ENCODE measurements at regions not wholly inside any gene's neighbourhood (a gene's known extent, or its start where the extent isn't known, plus 50 kb on each side); places are given as distances from the start of the nearest gene placed in this dataset.
"Not testable (repeated sequence)": the region's sequence is repeated elsewhere in the genome, so short reads cannot be mapped to it uniquely, and the experiment has no call there.

DNA sequence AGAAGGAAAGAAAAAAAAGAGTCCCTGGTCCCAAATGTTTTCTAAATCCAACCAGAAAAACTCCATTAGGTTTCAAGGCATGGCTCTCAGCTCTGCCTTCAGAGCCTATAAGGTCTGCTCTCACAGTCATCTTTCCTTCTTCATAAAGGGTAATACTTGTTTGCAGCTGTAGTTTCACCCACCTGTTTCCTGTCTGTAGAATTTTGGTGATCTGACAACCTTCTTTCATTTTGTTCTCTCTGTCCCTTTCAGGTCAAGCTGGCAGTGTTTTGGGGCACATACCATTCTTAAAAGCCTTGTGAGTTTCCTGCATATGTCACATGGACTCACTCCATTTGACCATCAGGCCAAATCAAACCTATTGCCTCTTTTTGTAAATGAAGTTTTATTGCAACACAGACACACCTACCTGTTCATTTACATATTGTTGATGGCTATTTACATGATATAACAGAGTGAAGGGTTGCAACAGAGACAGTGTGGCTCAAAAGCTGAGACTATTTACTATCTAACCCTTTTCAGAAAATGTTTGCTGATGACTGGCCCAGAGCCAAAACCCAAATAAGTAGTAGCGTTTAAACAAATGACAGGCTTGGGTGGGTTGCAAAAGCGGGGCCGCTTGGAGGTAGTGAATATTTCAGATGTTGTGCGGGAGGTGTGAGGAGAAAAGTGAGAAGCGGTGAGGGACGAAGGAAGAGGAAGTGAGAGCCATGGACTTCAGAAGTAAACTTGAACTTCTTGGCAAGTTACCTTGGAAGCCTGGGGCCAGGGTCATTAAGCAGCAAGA is 292.7 kb upstream of the PROK2 start:
- no peak for TF ChIP-seq CTCF (IDR thresholded peaks at IDR 0.05; ENCODE audit: borderline replicate concordance, insufficient read depth, low read depth, low read length)
- H3K4me3 ChIP-seq (ENCODE audit: low read depth, low read length) = no peak overlapping the region

DNA sequence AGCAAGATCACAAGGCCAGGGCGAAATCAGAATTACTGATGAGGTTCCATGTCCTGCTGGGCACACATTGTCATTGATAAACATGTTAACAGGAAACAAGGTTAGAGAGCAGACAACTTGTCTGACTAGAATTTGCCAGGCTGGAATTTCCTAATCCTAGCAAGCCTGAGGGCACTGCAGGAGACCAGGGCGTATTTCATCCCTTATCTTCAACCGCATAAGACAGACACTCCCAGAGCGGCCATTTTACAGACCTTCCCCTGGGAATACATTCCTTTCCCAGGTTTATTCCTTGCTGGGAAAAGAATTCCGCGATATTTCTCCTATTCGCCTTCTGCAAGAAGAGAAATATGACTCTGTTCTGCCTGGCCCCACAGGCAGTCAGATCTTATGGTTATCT is 290.9 kb upstream of the PROK2 start:
- not testable (repeated sequence) for H3K4me3 ChIP-seq (ENCODE audit: low read depth, low read length)

- no peak overlapping the region for H3K4me3 ChIP-seq (ENCODE audit: low read depth, low read length)
- TF ChIP-seq CTCF (IDR thresholded peaks at IDR 0.05; ENCODE audit: borderline replicate concordance, insufficient read depth, low read depth, low read length) = no peak
Measured at GRCh38 chr3:72071624-72072023, 286.7 kb upstream of the PROK2 start.

DNA sequence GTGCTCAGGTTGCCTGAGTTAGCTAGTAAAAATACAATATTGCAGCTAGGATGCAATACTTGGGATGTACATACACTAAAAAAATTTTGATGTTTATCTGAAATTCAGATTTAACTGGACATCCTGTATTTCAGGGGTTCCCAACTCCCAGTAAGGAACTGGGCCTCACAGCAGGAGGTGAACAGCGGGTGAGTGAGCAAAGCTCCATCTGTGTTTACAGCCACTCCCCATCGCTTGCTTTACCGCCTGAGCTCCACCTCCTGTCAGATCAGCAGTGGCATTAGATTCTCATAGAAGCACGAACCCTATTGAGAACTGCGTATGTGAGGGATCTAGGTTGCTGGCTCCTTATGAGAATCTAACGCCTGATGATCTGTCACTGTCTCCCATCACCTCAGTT is 285.1 kb upstream of the PROK2 start:
- no peak overlapping the region for H3K4me3 ChIP-seq (ENCODE audit: low read depth, low read length)
- no peak for TF ChIP-seq CTCF (IDR thresholded peaks at IDR 0.05; ENCODE audit: borderline replicate concordance, insufficient read depth, low read depth, low read length)

DNA sequence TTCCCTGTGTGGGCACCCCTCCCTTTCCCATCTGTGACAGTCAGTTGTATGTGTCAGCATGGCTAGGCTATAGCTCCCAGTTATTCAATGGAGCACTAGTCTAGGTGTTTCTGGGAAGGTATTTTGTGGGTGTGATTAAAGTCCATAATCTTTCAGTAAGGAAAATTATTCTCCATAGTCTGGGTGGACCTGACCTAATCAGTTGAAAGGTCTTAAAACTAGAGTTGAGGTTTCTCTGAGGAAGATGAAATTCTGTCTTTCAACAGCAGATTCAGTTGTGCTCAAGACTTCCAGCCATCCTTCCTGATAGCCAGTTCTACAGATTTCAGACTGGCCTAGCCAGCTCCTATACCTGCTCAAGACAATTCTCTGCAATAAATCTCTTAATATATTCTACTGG is 284.6 kb upstream of the PROK2 start:
- no peak overlapping the region for H3K4me3 ChIP-seq (ENCODE audit: low read depth, low read length)
- TF ChIP-seq CTCF (IDR thresholded peaks at IDR 0.05; ENCODE audit: borderline replicate concordance, insufficient read depth, low read depth, low read length) = no peak

- no peak overlapping the region for H3K4me3 ChIP-seq (ENCODE audit: low read depth, low read length)
- no peak for TF ChIP-seq CTCF (IDR thresholded peaks at IDR 0.05; ENCODE audit: borderline replicate concordance, insufficient read depth, low read depth, low read length)
Measured at GRCh38 chr3:72068621-72069020, 283.7 kb upstream of the PROK2 start.

DNA sequence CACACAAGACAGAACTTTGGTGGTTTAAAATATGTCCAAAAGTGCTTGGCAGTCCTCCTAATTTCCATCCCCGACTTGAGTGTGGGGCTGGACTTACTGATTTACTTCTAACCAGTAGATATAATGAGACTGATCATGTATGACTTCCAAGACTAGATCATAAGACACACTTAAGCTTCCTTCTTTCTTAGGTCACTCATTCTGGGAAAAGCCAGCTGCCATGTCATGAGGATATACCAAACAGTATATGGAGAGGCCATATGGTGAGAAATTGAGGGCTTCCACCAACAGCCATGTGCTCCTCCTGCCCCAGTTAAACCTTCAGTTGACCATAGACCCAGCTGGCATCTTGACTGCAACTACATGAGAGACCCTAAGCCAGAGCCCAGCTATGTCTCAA is 282.8 kb upstream of the PROK2 start:
- no peak overlapping the region for H3K4me3 ChIP-seq (ENCODE audit: low read depth, low read length)
- no peak for TF ChIP-seq CTCF (IDR thresholded peaks at IDR 0.05; ENCODE audit: borderline replicate concordance, insufficient read depth, low read depth, low read length)

Measured in GM12875 (cell line).